Mesodermal cell (in vitro differentiated cells): ENCODE measurements at regions not wholly inside any gene's neighbourhood (a gene's known extent, or its start where the extent isn't known, plus 50 kb on each side); places are given as distances from the start of the nearest gene placed in this dataset.

Experiments
- H3K27ac ChIP-seq: 2 replicates; pipeline ENCODE4 v1.7.0; 2013; ENCODE audit warnings: mild to moderate bottlenecking, low read depth, low read length, moderate library complexity; ENCODE audit not compliant: severe bottlenecking
- H3K36me3 ChIP-seq: 2 replicates; pipeline ENCODE4 v1.7.1; 2013; ENCODE audit warnings: mild to moderate bottlenecking, low read length, moderate library complexity; ENCODE audit not compliant: control insufficient read depth, insufficient read depth
- H3K4me1 ChIP-seq: one replicate; pipeline ENCODE4 v1.7.1; 2013; ENCODE audit warnings: mild to moderate bottlenecking, low read length; ENCODE audit not compliant: insufficient read depth, control insufficient read depth, poor library complexity, severe bottlenecking
- H3K4me3 ChIP-seq: 2 replicates; pipeline ENCODE4 v1.7.0; 2013; ENCODE audit warnings: low read length, control low read depth, mild to moderate bottlenecking; ENCODE audit not compliant: insufficient read depth, poor library complexity, severe bottlenecking; ENCODE audit errors: extremely low read depth
- H3K9me3 ChIP-seq: 2 replicates; pipeline ENCODE4 v1.7.1; 2013; ENCODE audit warnings: mild to moderate bottlenecking, low read length, moderate library complexity; ENCODE audit not compliant: control insufficient read depth
- WGBS, 2 experiments: methylation state at CpG; one replicate each; pipeline ENCODE4 v1.1.5; 2013; ENCODE audit warnings: missing lambda C conversion rate in 2 of 2; ENCODE audit not compliant: insufficient coverage in 2 of 2; 5-methylcytosine and 5-hydroxymethylcytosine counted together

DNA sequence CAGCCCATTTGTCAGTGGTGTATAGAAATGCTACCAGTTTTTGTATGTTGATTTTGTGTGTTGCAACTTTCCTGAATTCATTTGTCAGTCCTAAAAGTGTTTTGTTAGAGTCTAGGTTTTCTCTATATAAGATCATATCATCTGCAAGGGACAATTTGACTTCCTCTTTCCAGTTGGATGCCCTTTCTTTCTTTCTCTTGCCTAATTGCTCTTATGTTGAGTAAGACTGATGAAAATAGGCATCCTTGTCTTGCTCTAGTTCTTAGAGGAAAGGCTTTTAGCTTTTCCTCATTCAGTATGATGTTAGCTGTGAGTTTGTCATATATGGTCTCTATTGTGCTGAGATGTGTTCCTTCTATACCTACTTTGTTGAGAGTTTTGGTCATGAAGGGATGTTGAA, 161.7 kb upstream of the TPK1 start:
- peaks cover 10% of the 10 kb centered on the region for H3K9me3 ChIP-seq
- no peaks in the 10 kb centered on the region for H3K36me3 ChIP-seq
- no peak overlapping the region for H3K4me3 ChIP-seq

DNA sequence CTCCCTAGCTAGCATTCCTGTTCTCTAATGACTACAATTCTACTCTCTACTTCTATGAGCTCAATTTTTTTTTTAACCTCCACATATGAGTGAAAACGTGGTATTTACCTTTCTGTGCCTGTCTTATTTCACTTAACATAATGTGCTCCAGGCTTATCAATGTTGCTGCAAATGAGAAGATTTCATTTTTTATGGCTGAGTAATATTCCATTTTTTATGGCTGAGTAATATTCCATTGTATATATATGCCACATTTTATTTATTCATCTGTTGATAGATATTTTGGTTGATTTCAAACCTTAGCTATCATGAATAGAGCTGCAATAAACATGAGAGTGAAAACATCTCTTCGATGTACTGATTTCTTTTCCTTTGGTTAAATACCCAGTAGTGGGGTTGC, 159.6 kb upstream of the TPK1 start:
- WGBS, 2 experiments = 40% methylated on average over 1 of the region's 2 CpGs; no CpG with 5 or more reads in 1 of the 2 experiments
- H3K9me3 ChIP-seq = peaks cover 10% of the 10 kb centered on the region
- no peaks in the 10 kb centered on the region for H3K36me3 ChIP-seq
- H3K4me3 ChIP-seq = no peak overlapping the region
- no peaks in the 10 kb centered on the region for H3K4me1 ChIP-seq
- H3K27ac ChIP-seq = no peak overlapping the region

More for the DNA sequence above, 161.7 kb upstream of the TPK1 start:
- no peak overlapping the region for H3K27ac ChIP-seq
- H3K4me1 ChIP-seq = no peaks in the 10 kb centered on the region

DNA sequence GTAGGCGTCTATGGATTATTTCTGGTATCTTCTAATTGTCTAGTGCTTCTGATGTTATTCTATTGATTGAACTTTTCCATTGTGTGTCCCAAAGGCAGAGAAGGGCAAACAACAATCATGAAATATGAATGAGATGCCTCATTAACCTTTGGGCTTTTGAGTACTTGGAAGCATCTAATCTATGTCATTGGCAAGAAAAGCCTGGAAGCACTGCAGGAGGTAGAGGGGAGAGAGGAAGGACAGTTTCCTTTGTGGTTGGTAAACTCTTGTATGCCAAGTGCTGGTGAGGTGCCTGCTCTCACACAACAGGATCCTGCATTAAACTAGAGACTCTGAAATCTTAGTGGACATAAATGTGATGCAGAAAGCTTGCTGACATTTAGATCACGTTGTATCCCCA, 155.2 kb upstream of the TPK1 start:
- Histone ChIP-seq H3K27ac (no peak overlapping the region), H3K4me3 (no peak overlapping the region), H3K4me1 (no peaks in the 10 kb centered on the region), H3K36me3 (no peaks in the 10 kb centered on the region), H3K9me3 (no peaks in the 10 kb centered on the region)
- 86% methylated on average over 1 of the region's 2 CpGs; no CpG with 5 or more reads in 1 of the 2 experiments for WGBS, 2 experiments

GRCh38 chr7:144987686-144988085, 151.8 kb upstream of the TPK1 start:
- no peaks in the 10 kb centered on the region for H3K36me3 ChIP-seq
- H3K4me1 ChIP-seq = no peaks in the 10 kb centered on the region
- H3K27ac ChIP-seq = no peak overlapping the region
- WGBS, 2 experiments = no CpG with 5 or more reads among the region's 1 CpG
- no peak overlapping the region for H3K4me3 ChIP-seq
- H3K9me3 ChIP-seq = no peaks in the 10 kb centered on the region

DNA sequence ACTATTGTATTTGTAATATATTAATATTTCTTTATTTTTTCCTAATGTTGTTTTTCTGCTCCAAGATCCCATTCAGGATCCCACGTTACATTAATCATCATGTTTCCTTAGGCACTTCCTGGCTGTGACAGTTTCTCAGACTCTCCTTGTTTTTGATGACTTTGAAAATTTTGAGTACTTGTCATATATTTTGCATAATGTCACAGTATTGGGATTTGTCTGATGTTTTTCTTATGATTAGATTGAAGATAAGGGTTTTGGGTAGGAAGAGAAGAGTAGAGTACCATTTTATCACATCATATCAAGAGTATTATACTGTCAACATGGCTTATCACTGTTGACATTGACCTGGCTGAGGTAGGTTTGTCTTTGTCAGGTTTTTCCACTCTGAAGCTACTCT, 146.3 kb upstream of the TPK1 start:
- H3K4me1 ChIP-seq = no peaks in the 10 kb centered on the region
- WGBS, 2 experiments = no CpG with 5 or more reads among the region's 1 CpG
- H3K9me3 ChIP-seq = peaks cover 5% of the 10 kb centered on the region
- H3K4me3 ChIP-seq = no peak overlapping the region
- no peaks in the 10 kb centered on the region for H3K36me3 ChIP-seq
- no peak overlapping the region for H3K27ac ChIP-seq

- Histone ChIP-seq H3K36me3 (no peaks in the 10 kb centered on the region), H3K4me1 (no peaks in the 10 kb centered on the region), H3K9me3 (peaks cover 5% of the 10 kb centered on the region), H3K27ac (no peak overlapping the region), H3K4me3 (no peak overlapping the region)
- 87 to 93% methylated on average over 2 to 3 of the region's 4 CpGs for WGBS, 2 experiments
Measured at GRCh38 chr7:144975882-144976281, 140.0 kb upstream of the TPK1 start.

- H3K4me1 ChIP-seq = no peaks in the 10 kb centered on the region
- H3K27ac ChIP-seq = no peak overlapping the region
- no peaks in the 10 kb centered on the region for H3K9me3 ChIP-seq
- H3K36me3 ChIP-seq = no peaks in the 10 kb centered on the region
- WGBS, 2 experiments = 67 to 68% methylated on average over 2 to 3 of the region's 3 CpGs
- H3K4me3 ChIP-seq = no peak overlapping the region
Measured at GRCh38 chr7:144969787-144970186, 133.9 kb upstream of the TPK1 start.

GRCh38 chr7:144960763-144961162, 124.9 kb upstream of the TPK1 start:
- H3K4me3 ChIP-seq = no peak overlapping the region
- no peak overlapping the region for H3K27ac ChIP-seq
- no peaks in the 10 kb centered on the region for H3K4me1 ChIP-seq
- no peaks in the 10 kb centered on the region for H3K9me3 ChIP-seq
- H3K36me3 ChIP-seq = no peaks in the 10 kb centered on the region
- WGBS, 2 experiments = 77 to 81% methylated on average over 3 of the region's 3 CpGs

GRCh38 chr7:144957998-144958397, 122.1 kb upstream of the TPK1 start:
- H3K4me1 ChIP-seq = no peaks in the 10 kb centered on the region
- no peaks in the 10 kb centered on the region for H3K9me3 ChIP-seq
- WGBS, 2 experiments = 50 to 62% methylated on average over 2 of the region's 2 CpGs
- no peaks in the 10 kb centered on the region for H3K36me3 ChIP-seq
- no peak overlapping the region for H3K27ac ChIP-seq
- no peak overlapping the region for H3K4me3 ChIP-seq

GRCh38 chr7:144955422-144955821, 119.6 kb upstream of the TPK1 start:
- no peak overlapping the region for H3K27ac ChIP-seq
- H3K9me3 ChIP-seq = no peaks in the 10 kb centered on the region
- H3K36me3 ChIP-seq = no peaks in the 10 kb centered on the region
- no CpG with 5 or more reads among the region's 1 CpG for WGBS, 2 experiments
- H3K4me1 ChIP-seq = no peaks in the 10 kb centered on the region
- no peak overlapping the region for H3K4me3 ChIP-seq

DNA sequence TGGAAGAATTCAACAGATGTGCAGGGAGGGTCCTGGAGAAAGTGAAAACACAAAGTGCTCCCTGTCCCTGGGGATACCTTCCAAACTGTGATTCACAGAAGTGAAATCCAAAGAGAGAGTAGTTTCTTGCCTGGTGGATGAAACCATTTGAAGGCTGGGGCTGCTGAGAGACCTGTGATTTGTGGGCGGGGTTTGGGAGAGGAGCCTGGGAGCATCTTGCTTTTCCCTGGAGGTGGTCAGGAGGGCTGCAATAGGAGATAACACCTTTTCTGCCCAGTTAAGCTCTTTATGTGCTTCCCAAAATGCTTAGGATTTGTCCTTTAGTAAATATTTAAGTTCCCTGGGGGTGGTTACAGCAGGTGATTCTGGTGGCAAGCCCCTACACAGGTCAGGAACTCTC, 105.3 kb upstream of the TPK1 start:
- WGBS, 2 experiments = no CpG with 5 or more reads among the region's 1 CpG
- Histone ChIP-seq H3K4me3 (no peak overlapping the region), H3K27ac (no peak overlapping the region), H3K36me3 (no peaks in the 10 kb centered on the region), H3K9me3 (no peaks in the 10 kb centered on the region), H3K4me1 (no peaks in the 10 kb centered on the region)

- no peak overlapping the region for H3K4me3 ChIP-seq
- no peaks in the 10 kb centered on the region for H3K36me3 ChIP-seq
- 60 to 100% methylated on average over 1 of the region's 2 CpGs for WGBS, 2 experiments
- no peaks in the 10 kb centered on the region for H3K4me1 ChIP-seq
- H3K9me3 ChIP-seq = no peaks in the 10 kb centered on the region
- H3K27ac ChIP-seq = no peak overlapping the region
Measured at GRCh38 chr7:144937199-144937598, 101.3 kb upstream of the TPK1 start.
